H9 (cell line): ENCODE measurements at regions not wholly inside any gene's neighbourhood (a gene's known extent, or its start where the extent isn't known, plus 50 kb on each side); places are given as distances from the start of the nearest gene placed in this dataset.

Experiments used
- DNase-seq: peaks from one replicate; pipeline ENCODE4 v3.0.0-alpha.2; 2017
- H2AFZ ChIP-seq: one replicate; pipeline ENCODE4 v1.6.1; 2013; ENCODE audit warnings: mild to moderate bottlenecking, low read length, control low read depth, moderate library complexity
- H2AK5ac ChIP-seq: 2 replicates; pipeline ENCODE4 v1.6.1; 2013; ENCODE audit warnings: low read length, control low read depth, mixed read lengths; ENCODE audit not compliant: insufficient read length
- H2BK120ac ChIP-seq: one replicate; pipeline ENCODE4 v1.6.1; 2013; ENCODE audit warnings: low read depth, mild to moderate bottlenecking, low read length, control low read depth, inconsistent platforms; ENCODE audit not compliant: poor library complexity, severe bottlenecking
- H2BK12ac ChIP-seq: 2 replicates; pipeline ENCODE4 v1.6.1; 2013; ENCODE audit warnings: low read length, control low read depth, mixed read lengths, low read depth; ENCODE audit not compliant: insufficient read length
- H2BK15ac ChIP-seq: 2 replicates; pipeline ENCODE4 v1.6.1; 2013; ENCODE audit warnings: low read depth, low read length, control low read depth
- H2BK20ac ChIP-seq: one replicate; pipeline ENCODE4 v1.6.1; 2013; ENCODE audit warnings: low read depth, mild to moderate bottlenecking, low read length, control low read depth, inconsistent platforms; ENCODE audit not compliant: poor library complexity, severe bottlenecking
- H2BK5ac ChIP-seq: 2 replicates; pipeline ENCODE4 v1.6.1; 2013; ENCODE audit warnings: low read length, control low read depth, mixed read lengths; ENCODE audit not compliant: insufficient read length
- H3K14ac ChIP-seq: 2 replicates; pipeline ENCODE4 v1.6.1; 2013; ENCODE audit warnings: low read length, control low read depth; ENCODE audit not compliant: insufficient read depth
- H3K18ac ChIP-seq: 2 replicates; pipeline ENCODE4 v1.6.1; 2013; ENCODE audit warnings: low read depth, mild to moderate bottlenecking, mixed read lengths, low read length, control low read depth; ENCODE audit not compliant: insufficient read length
- H3K23ac ChIP-seq: 2 replicates; pipeline ENCODE4 v1.6.1; 2013; ENCODE audit warnings: low read length, control low read depth, mixed read lengths, low read depth; ENCODE audit not compliant: insufficient read length
- H3K23me2 ChIP-seq: 2 replicates; pipeline ENCODE4 v1.6.1; 2013; ENCODE audit warnings: low read depth, mild to moderate bottlenecking, mixed read lengths, low read length, control low read depth; ENCODE audit not compliant: insufficient read length, poor library complexity, severe bottlenecking
- H3K27ac ChIP-seq: 2 replicates; pipeline ENCODE4 v1.5.1; 2013; ENCODE audit warnings: low read length, control low read depth, mixed read lengths, low read depth; ENCODE audit not compliant: insufficient read length
- H3K27me3 ChIP-seq: 2 replicates; pipeline ENCODE4 v1.6.1; 2013; ENCODE audit warnings: low read length, control low read depth, inconsistent platforms; ENCODE audit not compliant: insufficient read depth
- H3K4ac ChIP-seq: 2 replicates; pipeline ENCODE4 v1.6.1; 2013; ENCODE audit warnings: low read depth, mild to moderate bottlenecking, control low read depth, inconsistent platforms, low read length, moderate library complexity
- H3K4me1 ChIP-seq: 2 replicates; pipeline ENCODE4 v1.6.1; 2013; ENCODE audit warnings: low read length, control low read depth, inconsistent platforms; ENCODE audit not compliant: insufficient read depth
- H3K4me2 ChIP-seq: 2 replicates; pipeline ENCODE4 v1.6.1; 2013; ENCODE audit warnings: low read length, control low read depth, mixed read lengths; ENCODE audit not compliant: insufficient read length, insufficient read depth
- H3K56ac ChIP-seq: 2 replicates; pipeline ENCODE4 v1.6.1; 2013; ENCODE audit warnings: low read depth, mild to moderate bottlenecking, mixed read lengths, low read length, control low read depth; ENCODE audit not compliant: insufficient read length
- H3K79me1 ChIP-seq: 2 replicates; pipeline ENCODE4 v1.6.1; 2013; ENCODE audit warnings: low read depth, mild to moderate bottlenecking, moderate library complexity, low read length, control low read depth, inconsistent platforms; ENCODE audit not compliant: insufficient read depth, poor library complexity, severe bottlenecking
- H3K79me2 ChIP-seq: 2 replicates; pipeline ENCODE4 v1.6.1; 2013; ENCODE audit warnings: low read length, control low read depth, inconsistent platforms; ENCODE audit not compliant: insufficient read depth
- H3K9ac ChIP-seq: 2 replicates; pipeline ENCODE4 v1.6.1; 2013; ENCODE audit warnings: low read length, control low read depth, mixed read lengths; ENCODE audit not compliant: insufficient read length; ENCODE audit errors: extremely low read depth
- H3K9me3 ChIP-seq: one replicate; pipeline ENCODE4 v1.6.1; 2013; ENCODE audit warnings: low read depth, low read length, inconsistent platforms; ENCODE audit not compliant: control insufficient read depth
- H3T11ph ChIP-seq: one replicate; pipeline ENCODE4 v1.6.1; 2013; ENCODE audit warnings: mild to moderate bottlenecking, low read length, control low read depth, inconsistent platforms
- H4K20me1 ChIP-seq: one replicate; pipeline ENCODE4 v1.6.1; 2013; ENCODE audit not compliant: control insufficient read depth, insufficient read length, insufficient read depth
- H4K5ac ChIP-seq: 2 replicates; pipeline ENCODE4 v1.6.1; 2013; ENCODE audit warnings: low read depth, mild to moderate bottlenecking, mixed read lengths, low read length, control low read depth; ENCODE audit not compliant: insufficient read length
- H4K8ac ChIP-seq: replicated peaks from 2 replicates; pipeline ENCODE4 v1.6.1; 2013; ENCODE audit warnings: low read length, control low read depth, mixed read lengths, low read depth; ENCODE audit not compliant: insufficient read length
- H4K91ac ChIP-seq: 2 replicates; pipeline ENCODE4 v1.6.1; 2013; ENCODE audit warnings: low read depth, mild to moderate bottlenecking, moderate library complexity, mixed read lengths, low read length, control low read depth; ENCODE audit not compliant: insufficient read length
- H3K27ac Mint-ChIP-seq, 3 experiments: 2 replicates in 2 of 3; 3 replicates in 1 of 3; pipeline ENCODE4 v1.8.0; 2020 to 2021; ENCODE audit warnings: mixed read lengths in 3 of 3, mild to moderate bottlenecking in 1 of 3, moderate library complexity in 1 of 3
- H3K27me3 Mint-ChIP-seq: 2 replicates; pipeline ENCODE4 v1.8.0; 2021; ENCODE audit warnings: low read depth, mild to moderate bottlenecking, moderate library complexity, mixed read lengths
- H3K36me3 Mint-ChIP-seq, 3 experiments: 2 replicates in 2 of 3; 3 replicates in 1 of 3; pipeline ENCODE4 v1.8.0; 2020 to 2021; ENCODE audit warnings: low read depth in 3 of 3, mixed read lengths in 3 of 3; ENCODE audit not compliant: insufficient read depth in 1 of 3
- H3K4me1 Mint-ChIP-seq, 2 experiments: 2 replicates each; pipeline ENCODE4 v1.8.0; 2020; ENCODE audit warnings: mixed read lengths in 2 of 2
- H3K4me3 Mint-ChIP-seq, 2 experiments: 2 replicates in 1 of 2; 3 replicates in 1 of 2; pipeline ENCODE4 v1.8.0; 2020 to 2021; ENCODE audit warnings: mild to moderate bottlenecking in 2 of 2, mixed read lengths in 2 of 2, moderate library complexity in 1 of 2
- H3K9me3 Mint-ChIP-seq, 2 experiments: 2 replicates in 1 of 2; 3 replicates in 1 of 2; pipeline ENCODE4 v1.8.0; 2020; ENCODE audit warnings: mild to moderate bottlenecking in 2 of 2, mixed read lengths in 2 of 2, moderate library complexity in 1 of 2
- CTCF ChIP-seq: fragments of 200-600 bp; sonication (generic); conservative IDR thresholded peaks from 3 replicates; pipeline ENCODE4 v1.8.0; 2021; ENCODE audit warnings: antibody characterized with exemption, mild to moderate bottlenecking
- WGBS: extraction: QIAGEN DNeasy Blood & Tissue Kit; methylation state at CpG from one replicate; pipeline ENCODE4 v1.1.7; 2013; ENCODE audit warnings: missing lambda C conversion rate, low lambda C conversion rate, mixed read lengths; ENCODE audit not compliant: insufficient read length; ENCODE audit errors: extremely low coverage; 5-methylcytosine and 5-hydroxymethylcytosine counted together

GRCh38 chr7:152984421-152984820 lies 224.9 kb downstream of the ACTR3B start:
- Mint-ChIP-seq H3K36me3 (peaks cover 0 to 4% (median 0%) of the 10 kb centered on the region in 3 experiments; a peak in 4 of 7 replicates), H3K27me3 (no peaks in the 10 kb centered on the region), H3K27ac (no peak overlapping the region), H3K9me3 (peaks cover 0 to 5% of the 10 kb centered on the region in 2 experiments; a peak in 2 of 5 replicates), H3K4me1 (peaks cover 48 to 62% of the 10 kb centered on the region in 2 experiments), H3K4me3 (no peak overlapping the region)
- Histone ChIP-seq H3K4me1 (peaks cover 11% of the 10 kb centered on the region; the same call in 1 of the 2 replicates), H3K79me1 (no peaks in the 10 kb centered on the region), H2BK120ac (no peak overlapping the region), H3K14ac (no peak overlapping the region), H2BK5ac (no peak overlapping the region), H4K5ac (no peak overlapping the region), H3K23ac (no peak overlapping the region), H3K9ac (no peak overlapping the region), H3K27me3 (no peaks in the 10 kb centered on the region), H3K27ac (no peak overlapping the region), H4K91ac (no peak overlapping the region), H4K8ac (no peak overlapping the region), H2BK12ac (no peak overlapping the region), H2AK5ac (no peak overlapping the region), H3K56ac (no peak overlapping the region), H3K4me2 (no peak overlapping the region), H3K9me3 (no peaks in the 10 kb centered on the region), H3T11ph (no peak overlapping the region), H2AFZ (no peak overlapping the region), H3K4ac (no peak overlapping the region), H2BK15ac (no peak overlapping the region), H4K20me1 (no peaks in the 10 kb centered on the region), H3K23me2 (no peaks in the 10 kb centered on the region), H3K79me2 (no peaks in the 10 kb centered on the region), H2BK20ac (no peak overlapping the region), H3K18ac (no peak overlapping the region)
- no peak for DNase-seq
- no peak for TF ChIP-seq CTCF
- WGBS, result no CpG with 5 or more reads among the region's 4 CpGs
